ENCODE measurements at regions not wholly inside any gene's neighbourhood (a gene's known extent, or its start where the extent isn't known, plus 50 kb on each side); places are given as distances from the start of the nearest gene placed in this dataset.

- Histone ChIP-seq H4K20me1 (ENCODE audit: control insufficient read depth, insufficient read depth, low read depth, low read length) (no peaks in the 10 kb centered on the region), H3K36me3 (ENCODE audit: control insufficient read depth, low read length) (no peaks in the 10 kb centered on the region), H3K27me3 (ENCODE audit: control insufficient read depth, low read length) (no peaks in the 10 kb centered on the region), H3K9me2 (replicated peaks; ENCODE audit: control insufficient read depth, low read length) (no peaks in the 10 kb centered on the region; the same call in 1 of the 2 replicates), H3K9me3 (ENCODE audit: control insufficient read depth, insufficient read depth, low read length) (no peaks in the 10 kb centered on the region), H3K4me2 (ENCODE audit: low read length) (no peak overlapping the region), H3K4me3 (ENCODE audit: low read length) (no peak overlapping the region), H3K4me1 (ENCODE audit: control insufficient read depth, low read length) (0 out of 2 replicates have a peak, but pooled peaks cover 3% of the 10 kb centered on the region), H3F3A (ENCODE audit: control insufficient read depth, insufficient read depth) (no peaks in the 10 kb centered on the region), H3K27ac (ENCODE audit: low read depth, low read length) (no peak overlapping the region), H3K79me2 (ENCODE audit: control insufficient read depth, low read length) (no peaks in the 10 kb centered on the region)
- TF ChIP-seq, protein P1, sequence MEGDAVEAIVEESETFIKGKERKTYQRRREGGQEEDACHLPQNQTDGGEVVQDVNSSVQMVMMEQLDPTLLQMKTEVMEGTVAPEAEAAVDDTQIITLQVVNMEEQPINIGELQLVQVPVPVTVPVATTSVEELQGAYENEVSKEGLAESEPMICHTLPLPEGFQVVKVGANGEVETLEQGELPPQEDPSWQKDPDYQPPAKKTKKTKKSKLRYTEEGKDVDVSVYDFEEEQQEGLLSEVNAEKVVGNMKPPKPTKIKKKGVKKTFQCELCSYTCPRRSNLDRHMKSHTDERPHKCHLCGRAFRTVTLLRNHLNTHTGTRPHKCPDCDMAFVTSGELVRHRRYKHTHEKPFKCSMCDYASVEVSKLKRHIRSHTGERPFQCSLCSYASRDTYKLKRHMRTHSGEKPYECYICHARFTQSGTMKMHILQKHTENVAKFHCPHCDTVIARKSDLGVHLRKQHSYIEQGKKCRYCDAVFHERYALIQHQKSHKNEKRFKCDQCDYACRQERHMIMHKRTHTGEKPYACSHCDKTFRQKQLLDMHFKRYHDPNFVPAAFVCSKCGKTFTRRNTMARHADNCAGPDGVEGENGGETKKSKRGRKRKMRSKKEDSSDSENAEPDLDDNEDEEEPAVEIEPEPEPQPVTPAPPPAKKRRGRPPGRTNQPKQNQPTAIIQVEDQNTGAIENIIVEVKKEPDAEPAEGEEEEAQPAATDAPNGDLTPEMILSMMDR (IDR thresholded peaks at IDR 0.05; ENCODE audit: low read depth, low read length, poor library complexity, severe bottlenecking) = no peak
- TF ChIP-seq EZH2phosphoT487 (IDR thresholded peaks at IDR 0.05; ENCODE audit: borderline replicate concordance, low read length) = no peak
Measured at GRCh38 chr11:127972816-127973215, 614.5 kb downstream of the ETS1 start.

- Histone ChIP-seq H3K79me2 (ENCODE audit: control insufficient read depth, low read length) (no peaks in the 10 kb centered on the region), H3K4me1 (ENCODE audit: control insufficient read depth, low read length) (0 out of 2 replicates have a peak, but pooled peaks cover 3% of the 10 kb centered on the region), H3K9me3 (ENCODE audit: control insufficient read depth, insufficient read depth, low read length) (no peaks in the 10 kb centered on the region), H4K20me1 (ENCODE audit: control insufficient read depth, insufficient read depth, low read depth, low read length) (no peaks in the 10 kb centered on the region), H3K9me2 (replicated peaks; ENCODE audit: control insufficient read depth, low read length) (no peaks in the 10 kb centered on the region; the same call in 1 of the 2 replicates), H3F3A (ENCODE audit: control insufficient read depth, insufficient read depth) (no peaks in the 10 kb centered on the region), H3K4me3 (ENCODE audit: low read length) (no peak overlapping the region), H3K4me2 (ENCODE audit: low read length) (no peak overlapping the region), H3K27me3 (ENCODE audit: control insufficient read depth, low read length) (0 out of 2 replicates have a peak, but pooled peaks cover 3% of the 10 kb centered on the region), H3K36me3 (ENCODE audit: control insufficient read depth, low read length) (no peaks in the 10 kb centered on the region), H3K27ac (ENCODE audit: low read depth, low read length) (no peak overlapping the region)
- TF ChIP-seq, protein P1 (IDR thresholded peaks at IDR 0.05; ENCODE audit: low read depth, low read length, poor library complexity, severe bottlenecking) = no peak
- TF ChIP-seq EZH2phosphoT487 (IDR thresholded peaks at IDR 0.05; ENCODE audit: borderline replicate concordance, low read length) = no peak
Measured at GRCh38 chr11:127971448-127971847, 615.9 kb downstream of the ETS1 start.

- H3K9me2 ChIP-seq (replicated peaks; ENCODE audit: control insufficient read depth, low read length) = no peaks in the 10 kb centered on the region; the same call in 1 of the 2 replicates
Measured at GRCh38 chr11:127966821-127967220, 620.5 kb downstream of the ETS1 start.

More at GRCh38 chr11:127966821-127967220, 620.5 kb downstream of the ETS1 start:
- H4K20me1 ChIP-seq (ENCODE audit: control insufficient read depth, insufficient read depth, low read depth, low read length) = no peaks in the 10 kb centered on the region
- H3K4me2 ChIP-seq (ENCODE audit: low read length) = no peak overlapping the region
- H3K4me3 ChIP-seq (ENCODE audit: low read length) = no peak overlapping the region
- no peaks in the 10 kb centered on the region for H3F3A ChIP-seq (ENCODE audit: control insufficient read depth, insufficient read depth)
- H3K27ac ChIP-seq (ENCODE audit: low read depth, low read length) = no peak overlapping the region
- no peaks in the 10 kb centered on the region for H3K79me2 ChIP-seq (ENCODE audit: control insufficient read depth, low read length)
- no peaks in the 10 kb centered on the region for H3K36me3 ChIP-seq (ENCODE audit: control insufficient read depth, low read length)
- TF ChIP-seq EZH2phosphoT487 (IDR thresholded peaks at IDR 0.05; ENCODE audit: borderline replicate concordance, low read length) = no peak
- TF ChIP-seq, protein P1 (IDR thresholded peaks at IDR 0.05; ENCODE audit: low read depth, low read length, poor library complexity, severe bottlenecking) = no peak
- no peaks in the 10 kb centered on the region for H3K4me1 ChIP-seq (ENCODE audit: control insufficient read depth, low read length)
- H3K27me3 ChIP-seq (ENCODE audit: control insufficient read depth, low read length) = 0 out of 2 replicates have a peak, but pooled peaks cover 3% of the 10 kb centered on the region
- H3K9me3 ChIP-seq (ENCODE audit: control insufficient read depth, insufficient read depth, low read length) = no peaks in the 10 kb centered on the region

Measured in DOHH2 (cell line).